ENCODE measurements at regions not wholly inside any gene's neighbourhood (a gene's known extent, or its start where the extent isn't known, plus 50 kb on each side); places are given as distances from the start of the nearest gene placed in this dataset.

DNA sequence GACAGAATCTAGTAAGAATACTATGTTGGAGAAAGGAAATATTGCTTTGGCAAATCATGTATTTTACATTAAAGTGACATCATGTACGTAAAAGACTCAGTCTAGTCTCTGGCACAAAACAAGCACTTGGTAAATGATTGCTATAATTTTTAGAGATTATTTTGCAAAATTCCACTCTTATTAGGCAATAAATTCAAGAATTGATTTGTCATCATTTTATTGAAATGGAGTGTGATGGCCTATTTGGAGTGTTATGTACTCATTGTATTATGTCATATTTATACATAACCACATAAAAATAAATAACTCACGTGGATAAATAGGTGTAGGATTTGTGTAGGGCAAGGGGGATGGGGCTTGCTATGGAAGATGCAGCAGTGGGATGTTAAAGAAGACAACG, 70.0 kb upstream of the FYN start:
- no peaks in the 10 kb centered on the region for H4K20me1 ChIP-seq (replicated peaks; ENCODE audit: control insufficient read depth, insufficient read depth, low read length)
- no peaks in the 10 kb centered on the region for H3K9me3 ChIP-seq (replicated peaks; ENCODE audit: control insufficient read depth, insufficient read depth, low read depth, low read length)
- peaks cover 2 to 10% of the 10 kb centered on the region in 2 experiments; a peak in 1 of 5 replicates for H3K27me3 ChIP-seq (ENCODE audit: control insufficient read depth in 2 of 2, insufficient read depth in 2 of 2, low read length in 2 of 2)
- H3K4me1 ChIP-seq (replicated peaks in 1 of 2; ENCODE audit: control insufficient read depth in 2 of 2, insufficient read depth in 2 of 2, low read length in 2 of 2): no peaks in the 10 kb centered on the region
- FAIRE-seq (no peak), ATAC-seq (no peak), DNase-seq (ENCODE audit: extremely low read depth in 1 of 4, low spot score in 3 of 4) (no peak)
- H3K36me3 ChIP-seq (ENCODE audit: control insufficient read depth, insufficient read depth, low read length): no peaks in the 10 kb centered on the region
- H3K4me2 ChIP-seq (ENCODE audit: insufficient read depth, low read length): no peak overlapping the region
- no TSS peak for BruUV-seq (replicated peaks)
- intact Hi-C loops (cut with micrococcal nuclease): no loop called here
- H2AFZ ChIP-seq (ENCODE audit: low read depth, low read length): no peak overlapping the region
- H3K27ac ChIP-seq (ENCODE audit: extremely low read depth, low read depth, low read length): no peak overlapping the region
- no peak overlapping the region for H3K4me3 ChIP-seq
- TF ChIP-seq RFX7 (CRISPR knock-in tag; IDR thresholded peaks at IDR 0.05): no peak
- TF ChIP-seq, protein P1, sequence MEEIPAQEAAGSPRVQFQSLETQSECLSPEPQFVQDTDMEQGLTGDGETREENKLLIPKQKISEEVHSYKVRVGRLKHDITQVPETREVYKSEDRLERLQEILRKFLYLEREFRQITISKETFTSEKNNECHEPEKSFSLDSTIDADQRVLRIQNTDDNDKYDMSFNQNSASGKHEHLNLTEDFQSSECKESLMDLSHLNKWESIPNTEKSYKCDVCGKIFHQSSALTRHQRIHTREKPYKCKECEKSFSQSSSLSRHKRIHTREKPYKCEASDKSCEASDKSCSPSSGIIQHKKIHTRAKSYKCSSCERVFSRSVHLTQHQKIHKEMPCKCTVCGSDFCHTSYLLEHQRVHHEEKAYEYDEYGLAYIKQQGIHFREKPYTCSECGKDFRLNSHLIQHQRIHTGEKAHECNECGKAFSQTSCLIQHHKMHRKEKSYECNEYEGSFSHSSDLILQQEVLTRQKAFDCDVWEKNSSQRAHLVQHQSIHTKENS (CRISPR knock-in tag; IDR thresholded peaks at IDR 0.05): no peak
- TF ChIP-seq SMAD3 (CRISPR knock-in tag; conservative IDR thresholded peaks at IDR 0.05): no peak
- TF ChIP-seq NELFE (IDR thresholded peaks at IDR 0.05; ENCODE audit: insufficient read depth, insufficient read length): no peak
- no peak for TF ChIP-seq GATA2 (CRISPR knock-in tag; IDR thresholded peaks at IDR 0.05)
- TF ChIP-seq KAT2B (IDR thresholded peaks at IDR 0.05; ENCODE audit: low read depth, low read length): no peak
- TF ChIP-seq ZNF316 (IDR thresholded peaks at IDR 0.05): peak; percentile 56
- 0% methylated on average over 3 of the region's 3 CpGs for WGBS (ENCODE audit: insufficient coverage, low coverage, missing lambda C conversion rate)
- H3K79me2 ChIP-seq (ENCODE audit: control insufficient read depth, insufficient read depth, low read length): no peaks in the 10 kb centered on the region
- no peak overlapping the region for H3K9ac ChIP-seq (ENCODE audit: insufficient read depth in 1 of 2, low read depth in 2 of 2, low read length in 2 of 2)
- H3K9me1 ChIP-seq (ENCODE audit: control insufficient read depth, insufficient read depth, low read length): no peaks in the 10 kb centered on the region
- POLR2A ChIA-PET: no interaction called here
- in situ Hi-C loops (cut with MboI): no loop called here
- CTCF ChIA-PET (ENCODE audit: low intra/inter-chr PET ratio): no interaction called here

Data from K562 (cell line).